H1 (cell line): ENCODE measurements at regions not wholly inside any gene's neighbourhood (a gene's known extent, or its start where the extent isn't known, plus 50 kb on each side); places are given as distances from the start of the nearest gene placed in this dataset.

Source experiments
- BACH1 ChIP-seq: IDR thresholded peaks from 2 replicates; pipeline ENCODE4 v1.6.1; 2012; ENCODE audit warnings: low read length, improper control_type of control experiment
- NRF1 ChIP-seq: IDR thresholded peaks from 2 replicates; pipeline ENCODE4 v1.6.1; 2011; ENCODE audit warnings: mild to moderate bottlenecking, low read depth, low read length, improper control_type of control experiment
- SIX5 ChIP-seq: IDR thresholded peaks from 2 replicates; pipeline ENCODE4 v1.6.1; 2011; ENCODE audit warnings: mild to moderate bottlenecking, low read depth, low read length
- TAF1 ChIP-seq: IDR thresholded peaks from 2 replicates; pipeline ENCODE4 v1.6.1; 2011; ENCODE audit warnings: mild to moderate bottlenecking, low read depth, low read length

- no peak for TF ChIP-seq TAF1
- no peak for TF ChIP-seq NRF1
- no peak for TF ChIP-seq SIX5
- no peak for TF ChIP-seq BACH1
Observed at GRCh38 chrX:115970718-115971117, 199.8 kb upstream of the AGTR2 start (continued).
